ENCODE measurements at regions not wholly inside any gene's neighbourhood (a gene's known extent, or its start where the extent isn't known, plus 50 kb on each side); places are given as distances from the start of the nearest gene placed in this dataset.

- TF ChIP-seq GATA2 (IDR thresholded peaks at IDR 0.05; ENCODE audit: low read depth, low read length) (no peak), GATA3 (IDR thresholded peaks at IDR 0.05; ENCODE audit: low read depth, low read length) (no peak)
These were observed 160.6 kb upstream of the PLCXD3 start for GRCh38 chr5:41670854-41671479.

DNA sequence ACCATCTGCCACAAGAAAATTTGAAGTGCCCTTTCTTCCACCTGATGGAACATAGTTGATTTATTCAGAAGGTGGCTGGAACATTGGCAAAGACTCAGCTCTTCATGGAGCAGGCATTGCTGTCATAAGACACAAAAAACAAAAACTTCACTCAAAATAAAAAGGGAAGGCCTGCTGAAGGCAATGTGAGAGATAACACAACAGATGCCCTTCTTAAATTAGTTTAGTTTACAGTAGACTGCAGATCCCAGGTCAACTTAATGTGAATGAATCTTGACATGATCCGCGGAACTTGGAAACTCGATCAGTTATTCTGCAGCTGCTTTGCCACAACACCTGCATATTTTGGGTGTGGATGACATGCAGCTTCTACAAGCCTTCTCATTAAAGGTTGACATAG, 159.8 kb upstream of the PLCXD3 start:
- TF ChIP-seq GATA3 (IDR thresholded peaks at IDR 0.05; ENCODE audit: low read depth, low read length) (no peak), GATA2 (IDR thresholded peaks at IDR 0.05; ENCODE audit: low read depth, low read length) (no peak)

- TF ChIP-seq GATA3 (IDR thresholded peaks at IDR 0.05; ENCODE audit: low read depth, low read length) (no peak), GATA2 (IDR thresholded peaks at IDR 0.05; ENCODE audit: low read depth, low read length) (no peak)
These were observed 150.9 kb upstream of the PLCXD3 start for GRCh38 chr5:41661254-41661653.

- TF ChIP-seq GATA3 (IDR thresholded peaks at IDR 0.05; ENCODE audit: low read depth, low read length), result no peak
- no peak for TF ChIP-seq GATA2 (IDR thresholded peaks at IDR 0.05; ENCODE audit: low read depth, low read length)
These were observed 146.2 kb upstream of the PLCXD3 start for GRCh38 chr5:41656597-41656996.

- TF ChIP-seq GATA2 (IDR thresholded peaks at IDR 0.05; ENCODE audit: low read depth, low read length), result no peak
- no peak for TF ChIP-seq GATA3 (IDR thresholded peaks at IDR 0.05; ENCODE audit: low read depth, low read length)
These were observed 139.7 kb upstream of the PLCXD3 start for GRCh38 chr5:41650131-41650530.

GRCh38 chr5:41649659-41650058, 139.3 kb upstream of the PLCXD3 start:
- no peak for TF ChIP-seq GATA3 (IDR thresholded peaks at IDR 0.05; ENCODE audit: low read depth, low read length)

GRCh38 chr5:41648996-41649395, 138.6 kb upstream of the PLCXD3 start:
- TF ChIP-seq GATA2 (IDR thresholded peaks at IDR 0.05; ENCODE audit: low read depth, low read length) (no peak), GATA3 (IDR thresholded peaks at IDR 0.05; ENCODE audit: low read depth, low read length) (no peak)

DNA sequence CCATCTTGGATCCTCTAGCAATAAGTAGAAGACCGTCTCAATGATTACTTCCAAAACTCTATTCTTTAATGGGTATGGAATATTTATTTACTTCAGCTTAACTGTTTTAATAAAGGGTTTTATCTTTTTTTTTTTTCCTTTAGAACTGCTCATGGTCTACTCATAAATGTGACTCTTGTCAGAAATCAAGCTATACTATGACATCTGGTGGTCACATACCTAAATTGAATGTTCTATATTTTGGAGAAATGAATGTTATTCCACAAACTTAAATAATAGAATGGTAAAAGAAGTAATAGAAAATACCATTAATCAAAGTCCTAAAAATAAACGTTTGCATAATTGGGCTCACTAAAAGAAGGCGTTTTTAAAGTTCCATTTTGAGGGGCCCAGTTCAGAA, 131.2 kb upstream of the PLCXD3 start:
- no peak for TF ChIP-seq GATA2 (IDR thresholded peaks at IDR 0.05; ENCODE audit: low read depth, low read length)
- TF ChIP-seq GATA3 (IDR thresholded peaks at IDR 0.05; ENCODE audit: low read depth, low read length), result no peak

GRCh38 chr5:41638685-41639084, 128.3 kb upstream of the PLCXD3 start:
- no peak for TF ChIP-seq GATA3 (IDR thresholded peaks at IDR 0.05; ENCODE audit: low read depth, low read length)
- TF ChIP-seq GATA2 (IDR thresholded peaks at IDR 0.05; ENCODE audit: low read depth, low read length), result no peak

- no peak for TF ChIP-seq GATA3 (IDR thresholded peaks at IDR 0.05; ENCODE audit: low read depth, low read length)
- no peak for TF ChIP-seq GATA2 (IDR thresholded peaks at IDR 0.05; ENCODE audit: low read depth, low read length)
These were observed 127.5 kb upstream of the PLCXD3 start for GRCh38 chr5:41637869-41638268.

DNA sequence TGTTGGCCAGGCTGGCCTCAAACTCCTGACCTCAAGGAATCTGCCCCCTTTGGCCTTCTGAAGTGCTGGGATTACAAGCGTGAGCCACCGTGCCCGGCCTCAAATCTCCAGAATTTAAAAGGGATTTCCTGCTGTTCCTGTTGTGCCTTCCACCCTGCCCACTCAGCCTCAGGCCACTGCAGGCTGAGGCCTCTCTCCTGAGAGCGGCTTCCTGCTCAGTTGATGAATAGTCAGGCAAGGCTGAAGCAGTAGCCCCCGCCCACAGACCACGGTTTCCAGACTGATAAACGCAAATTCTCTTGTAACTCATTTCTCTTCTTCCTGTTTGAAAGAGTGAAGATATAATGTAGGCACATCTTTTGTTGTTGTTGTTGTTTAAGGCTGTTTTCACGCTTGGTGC, 127.0 kb upstream of the PLCXD3 start:
- no peak for TF ChIP-seq GATA3 (IDR thresholded peaks at IDR 0.05; ENCODE audit: low read depth, low read length)
- TF ChIP-seq GATA2 (IDR thresholded peaks at IDR 0.05; ENCODE audit: low read depth, low read length), result no peak

GRCh38 chr5:41636605-41637004, 126.2 kb upstream of the PLCXD3 start:
- no peak for TF ChIP-seq GATA2 (IDR thresholded peaks at IDR 0.05; ENCODE audit: low read depth, low read length)

- no peak for TF ChIP-seq GATA3 (IDR thresholded peaks at IDR 0.05; ENCODE audit: low read depth, low read length)
- peak; percentile 53 for TF ChIP-seq GATA2 (IDR thresholded peaks at IDR 0.05; ENCODE audit: low read depth, low read length)
These were observed 119.5 kb upstream of the PLCXD3 start for GRCh38 chr5:41629897-41630296.

GRCh38 chr5:41625571-41625970, 115.2 kb upstream of the PLCXD3 start:
- TF ChIP-seq GATA3 (IDR thresholded peaks at IDR 0.05; ENCODE audit: low read depth, low read length), result no peak

DNA sequence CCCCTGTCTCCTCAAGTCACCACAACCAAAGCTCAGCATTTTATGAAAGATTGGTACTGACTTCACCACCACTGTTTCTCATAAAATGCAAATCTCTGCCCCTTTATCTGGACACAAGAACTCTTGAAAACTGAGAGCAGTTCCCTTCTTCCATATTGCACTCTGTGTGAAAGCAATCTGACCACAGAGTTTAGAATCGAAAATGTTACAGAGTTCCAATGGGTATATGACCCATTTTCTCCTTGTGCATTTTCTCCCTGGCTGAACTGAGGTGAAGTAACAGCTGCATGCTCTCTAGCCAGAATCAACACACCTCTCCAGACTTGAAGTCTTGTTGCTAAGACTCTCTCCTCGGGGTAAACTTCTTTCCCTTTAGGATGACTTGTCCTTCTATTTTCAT, 111.0 kb upstream of the PLCXD3 start:
- no peak for TF ChIP-seq GATA2 (IDR thresholded peaks at IDR 0.05; ENCODE audit: low read depth, low read length)
- TF ChIP-seq GATA3 (IDR thresholded peaks at IDR 0.05; ENCODE audit: low read depth, low read length), result no peak

GRCh38 chr5:41617843-41618515, 107.6 kb upstream of the PLCXD3 start:
- TF ChIP-seq GATA2 (IDR thresholded peaks at IDR 0.05; ENCODE audit: low read depth, low read length) (no peak), GATA3 (IDR thresholded peaks at IDR 0.05; ENCODE audit: low read depth, low read length) (no peak)
